HepG2 (cell line): ENCODE measurements at regions not wholly inside any gene's neighbourhood (a gene's known extent, or its start where the extent isn't known, plus 50 kb on each side); places are given as distances from the start of the nearest gene placed in this dataset.

ENCODE experiments used
- ATAC-seq: fragments of 200-7000 bp; cut with Tn5 transposase; 3 replicates; pipeline ENCODE4 v1.9.1; 2020; ENCODE audit warnings: mild to moderate bottlenecking, moderate library complexity
- BruUV-seq: library from RNA; stranded (reverse); fragments of 400-500 nt; replicated peaks from 2 replicates; lab custom pipeline; 2021; lab: Mats Ljungman, UMichigan
- CTCF ChIA-PET: fragments of 300-600 bp; formaldehyde crosslinking; extraction: SDS; loops from one replicate; lab custom pipeline; 2021; ENCODE audit warnings: low total read pairs, inconsistent platforms, low intra/inter-chr PET ratio; lab: Yijun Ruan, JAX
- POLR2A ChIA-PET: fragments of 350-600 bp; sonication (Branson Sonifier 250); formaldehyde crosslinking; loops from one replicate; lab custom pipeline; 2020; ENCODE audit warnings: antibody characterized with exemption, inconsistent platforms; lab: Yijun Ruan, JAX
- DNase-seq: peaks from one replicate; pipeline ENCODE4 v3.0.0-alpha.2; 2015; ENCODE audit warnings: low spot score
- FAIRE-seq: peaks from 3 replicates; lab custom pipeline; 2011; peaks lifted over from hg19 to GRCh38; lab: Jason Lieb, UNC
- H2AFZ ChIP-seq: one replicate; pipeline ENCODE4 v1.6.1; 2011; ENCODE audit warnings: low read length, inconsistent platforms
- H3K27ac ChIP-seq: fragments of 300-600 bp; 3 replicates; pipeline ENCODE4 v1.8.0; 2011; ENCODE audit warnings: mixed run types, mild to moderate bottlenecking, mixed read lengths, low read length, inconsistent platforms; ENCODE audit not compliant: insufficient read depth; ENCODE audit errors: extremely low read length
- H3K27me3 ChIP-seq, 2 experiments: fragments of 200-600 bp in 1 of 2; 2 replicates in 1 of 2; 3 replicates in 1 of 2; pipeline versions ENCODE4 v1.6.0 to v1.8.0; 2011; ENCODE audit warnings: low read length in 2 of 2, mild to moderate bottlenecking in 2 of 2, moderate library complexity in 2 of 2, inconsistent platforms in 1 of 2; ENCODE audit not compliant: insufficient read depth in 2 of 2, control insufficient read depth in 1 of 2
- H3K36me3 ChIP-seq, 2 experiments: fragments of 200-600 bp in 1 of 2; replicated peaks in 1 of 2; 2 replicates in 1 of 2; 3 replicates in 1 of 2; pipeline versions ENCODE4 v1.5.1 to v1.8.0; 2011; ENCODE audit warnings: low read length in 2 of 2, inconsistent platforms in 1 of 2; ENCODE audit not compliant: insufficient read depth in 2 of 2, control insufficient read depth in 1 of 2
- H3K4me1 ChIP-seq: 2 replicates; pipeline ENCODE4 v1.5.1; 2012; ENCODE audit warnings: low read length, inconsistent platforms; ENCODE audit not compliant: insufficient read depth
- H3K4me2 ChIP-seq: 2 replicates; pipeline ENCODE4 v1.6.0; 2011; ENCODE audit warnings: low read depth, low read length, inconsistent platforms
- H3K4me3 ChIP-seq, 3 experiments: fragments of 200-600 bp in 1 of 3; sonication (generic), shearing (Covaris generic) in 1 of 3; replicated peaks in 1 of 3; 2 replicates each; pipeline ENCODE4 v1.5.1; 2011 to 2016; ENCODE audit warnings: low read length in 3 of 3, inconsistent platforms in 2 of 3, low read depth in 2 of 3, mild to moderate bottlenecking in 2 of 3, control low read depth in 1 of 3, mixed read lengths in 1 of 3; ENCODE audit not compliant: insufficient read depth in 1 of 3
- H3K79me2 ChIP-seq: one replicate; pipeline ENCODE4 v1.6.1; 2011; ENCODE audit warnings: low read length, inconsistent platforms; ENCODE audit not compliant: insufficient read depth
- H3K9ac ChIP-seq: 2 replicates; pipeline ENCODE4 v1.6.0; 2011; ENCODE audit warnings: mild to moderate bottlenecking, low read depth, low read length, inconsistent platforms; ENCODE audit not compliant: insufficient read depth
- H3K9me3 ChIP-seq: 2 replicates; pipeline ENCODE4 v1.5.1; 2012; ENCODE audit warnings: mild to moderate bottlenecking, low read length
- H4K20me1 ChIP-seq: 2 replicates; pipeline ENCODE4 v1.6.0; 2011; ENCODE audit warnings: inconsistent platforms, mild to moderate bottlenecking, low read length, moderate library complexity; ENCODE audit not compliant: insufficient read depth
- ARNTL ChIP-seq: sonication (generic); formaldehyde crosslinking; IDR thresholded peaks from 2 replicates; pipeline ENCODE4 v1.4.0; 2020; ENCODE audit warnings: mild to moderate bottlenecking, missing genetic modification reagents
- BCL6 ChIP-seq: IDR thresholded peaks from 2 replicates; pipeline ENCODE4 v1.6.1; 2016; ENCODE audit warnings: missing genetic modification reagents, missing compliant biosample characterization
- BRF2 ChIP-seq: sonication (generic); formaldehyde crosslinking; IDR thresholded peaks from 2 replicates; pipeline ENCODE4 v1.8.1; 2022; ENCODE audit warnings: mild to moderate bottlenecking, missing genetic modification reagents
- JUN ChIP-seq: sonication (generic); formaldehyde crosslinking; IDR thresholded peaks from 2 replicates; pipeline ENCODE4 v1.4.0; 2020; ENCODE audit warnings: mild to moderate bottlenecking, missing genetic modification reagents
- MIER2 ChIP-seq: IDR thresholded peaks from 2 replicates; pipeline ENCODE4 v1.6.1; 2016; ENCODE audit warnings: missing biosample characterization, missing genetic modification reagents
- MIER3 ChIP-seq: IDR thresholded peaks from 2 replicates; pipeline ENCODE4 v1.6.1; 2016; ENCODE audit warnings: missing compliant biosample characterization, borderline replicate concordance
- PAX8 ChIP-seq: sonication (generic); formaldehyde crosslinking; IDR thresholded peaks from 2 replicates; pipeline ENCODE4 v1.8.0; 2022; ENCODE audit warnings: mild to moderate bottlenecking, missing genetic modification reagents, borderline replicate concordance
- PCBP1 ChIP-seq: fragments of 200-400 bp; formaldehyde crosslinking; IDR thresholded peaks from 2 replicates; pipeline ENCODE4 v1.6.1; 2017; ENCODE audit warnings: mild to moderate bottlenecking, low read depth, low read length, borderline replicate concordance
- REL ChIP-seq: sonication (generic); formaldehyde crosslinking; conservative IDR thresholded peaks from 2 replicates; pipeline ENCODE4 v1.8.0; 2022; ENCODE audit warnings: mild to moderate bottlenecking, missing genetic modification reagents, moderate library complexity
- REST ChIP-seq, 2 experiments: IDR thresholded peaks; 2 replicates each; pipeline ENCODE4 v1.6.1; 2011 to 2012; ENCODE audit warnings: low read length in 2 of 2, borderline replicate concordance in 1 of 2, low read depth in 1 of 2, mild to moderate bottlenecking in 1 of 2, moderate library complexity in 1 of 2
- SNAPC2 ChIP-seq: sonication (generic); formaldehyde crosslinking; IDR thresholded peaks from 2 replicates; pipeline ENCODE4 v1.8.1; 2022; ENCODE audit warnings: mild to moderate bottlenecking, missing genetic modification reagents
- TFE3 ChIP-seq: IDR thresholded peaks from 2 replicates; pipeline ENCODE4 v1.6.1; 2016
- ZFP41 ChIP-seq: sonication (generic); formaldehyde crosslinking; IDR thresholded peaks from 2 replicates; pipeline ENCODE4 v1.4.0; 2020; ENCODE audit warnings: mild to moderate bottlenecking, missing genetic modification reagents, borderline replicate concordance
- ZNF33A ChIP-seq: sonication (generic); formaldehyde crosslinking; IDR thresholded peaks from 2 replicates; pipeline ENCODE4 v1.5.1; 2020; ENCODE audit warnings: missing genetic modification reagents, mild to moderate bottlenecking, moderate library complexity, borderline replicate concordance
- ZNF615 ChIP-seq: sonication (generic); formaldehyde crosslinking; IDR thresholded peaks from 2 replicates; pipeline ENCODE4 v1.5.0; 2020; ENCODE audit warnings: mild to moderate bottlenecking, missing genetic modification reagents, borderline replicate concordance
- ZSCAN30 ChIP-seq: sonication (generic); formaldehyde crosslinking; IDR thresholded peaks from 2 replicates; pipeline ENCODE4 v1.5.0; 2020; ENCODE audit warnings: mild to moderate bottlenecking, missing genetic modification reagents
- WGBS: methylation state at CpG from one replicate; pipeline ENCODE4 v1.1.6; 2017; ENCODE audit warnings: low lambda C conversion rate; 5-methylcytosine and 5-hydroxymethylcytosine counted together
- in situ Hi-C: cut with HindIII; loops from 2 replicates; pipeline ENCODE4 v1.10.0; 2017; ENCODE audit warnings: low pct_unique_long_range_greater_than_20kb; ENCODE audit not compliant: extremely low pct_ligation_motif_present
- intact Hi-C: fragments of 100-400 bp; cut with micrococcal nuclease; formaldehyde crosslinking; loops from one replicate; pipeline ENCODE4 v1.10.0; 2022; ENCODE audit not compliant: unreplicated experiment

- in situ Hi-C loops: no loop called here
- TF ChIP-seq REST (IDR thresholded peaks at IDR 0.05; ENCODE audit: borderline replicate concordance in 1 of 2, low read depth in 1 of 2, low read length in 2 of 2): no peak
- TF ChIP-seq ZNF33A: no peak
- TF ChIP-seq ARNTL: no peak
- no peak for TF ChIP-seq PAX8 (CRISPR knock-in tag)
- TF ChIP-seq SNAPC2 (CRISPR knock-in tag): no peak
- TF ChIP-seq BCL6: no peak
- TF ChIP-seq BRF2 (CRISPR knock-in tag): no peak
- TF ChIP-seq JUN (CRISPR knock-in tag): no peak
- TF ChIP-seq MIER2 (CRISPR knock-in tag): no peak
- no peak for TF ChIP-seq ZFP41 (CRISPR knock-in tag)
- TF ChIP-seq REL (CRISPR knock-in tag): no peak
- no peak for TF ChIP-seq ZSCAN30 (CRISPR knock-in tag)
- TF ChIP-seq MIER3: no peak
- no peak for TF ChIP-seq TFE3 (CRISPR knock-in tag)
- TF ChIP-seq PCBP1: no peak
- no peak for TF ChIP-seq ZNF615 (CRISPR knock-in tag)
- intact Hi-C loops: no loop called here
- ATAC-seq (no peak), DNase-seq (no peak), FAIRE-seq (no peak)
- H4K20me1 ChIP-seq: no peaks in the 10 kb centered on the region
- H3K4me1 ChIP-seq: no peaks in the 10 kb centered on the region
- H3K27ac ChIP-seq: no peak overlapping the region
- no peak overlapping the region for H3K4me2 ChIP-seq
- no peaks in the 10 kb centered on the region for H3K9me3 ChIP-seq
- WGBS: 14% methylated on average over 7 of the region's 7 CpGs
- CTCF ChIA-PET: no interaction called here
- H3K4me3 ChIP-seq: no peak overlapping the region
- H2AFZ ChIP-seq: no peak overlapping the region
- H3K36me3 ChIP-seq: no peaks in the 10 kb centered on the region
- POLR2A ChIA-PET: no interaction called here
- H3K9ac ChIP-seq: no peak overlapping the region
- peaks cover 0 to 6% of the 10 kb centered on the region in 2 experiments; a peak in 2 of 5 replicates for H3K27me3 ChIP-seq
- no peaks in the 10 kb centered on the region for H3K79me2 ChIP-seq
- no TSS peak for BruUV-seq
Observed at GRCh38 chr10:111830359-111830758, 353.2 kb downstream of the GPAM start.
